BJ (cell line): ENCODE measurements at regions not wholly inside any gene's neighbourhood (a gene's known extent, or its start where the extent isn't known, plus 50 kb on each side); places are given as distances from the start of the nearest gene placed in this dataset.

Experiments
- CTCF ChIA-PET: fragments of 350-600 bp; formaldehyde crosslinking; extraction: SDS; loops from one replicate; lab custom pipeline; 2021; ENCODE audit warnings: antibody characterized with exemption, inconsistent platforms; lab: Yijun Ruan, JAX
- POLR2A ChIA-PET: fragments of 300-600 bp; sonication (Branson Sonifier 250); formaldehyde crosslinking; extraction: SDS; loops from one replicate; lab custom pipeline; 2021; ENCODE audit warnings: antibody characterized with exemption; lab: Charles Lee
- DNase-seq: peaks from one replicate; pipeline ENCODE4 v3.0.0-alpha.2; 2011; ENCODE audit warnings: low read depth
- H3K27me3 ChIP-seq: 2 replicates; pipeline ENCODE4 v1.6.0; 2011; ENCODE audit warnings: low read length; ENCODE audit not compliant: control insufficient read depth, insufficient read depth
- H3K36me3 ChIP-seq: 2 replicates; pipeline ENCODE4 v1.5.1; 2011; ENCODE audit warnings: low read length; ENCODE audit not compliant: control insufficient read depth, insufficient read depth
- H3K4me3 ChIP-seq: 2 replicates; pipeline ENCODE4 v1.5.1; 2011; ENCODE audit warnings: low read depth, mild to moderate bottlenecking, control low read depth, low read length
- CTCF ChIP-seq: IDR thresholded peaks from 2 replicates; pipeline ENCODE4 v1.5.1; 2011; ENCODE audit warnings: low read depth, mild to moderate bottlenecking, control low read depth, inconsistent platforms, low read length, moderate library complexity; ENCODE audit not compliant: insufficient read depth

GRCh38 chr3:45329761-45330305, 58.5 kb upstream of the LARS2 start:
- no peaks in the 10 kb centered on the region for H3K36me3 ChIP-seq
- no peak for DNase-seq
- TF ChIP-seq CTCF: no peak
- CTCF ChIA-PET: interaction anchor here (1.1 to 1.5 kb wide), 2 partner anchors 8 to 14 kb away, joined by 3 to 4 read pairs; no protein-coding TSS in a partner anchor
- POLR2A ChIA-PET: no interaction called here
- H3K27me3 ChIP-seq: peaks cover 3% of the 10 kb centered on the region
- H3K4me3 ChIP-seq: no peak overlapping the region

GRCh38 chr3:45330510-45331295, 57.7 kb upstream of the LARS2 start:
- POLR2A ChIA-PET: no interaction called here
- CTCF ChIA-PET: interaction anchor here (1.0 to 1.5 kb wide), 2 partner anchors 9 to 18 kb away, joined by 4 read pairs; no protein-coding TSS in a partner anchor
- Histone ChIP-seq H3K36me3 (no peaks in the 10 kb centered on the region), H3K4me3 (no peak overlapping the region), H3K27me3 (peaks cover 4% of the 10 kb centered on the region)
- no peak for TF ChIP-seq CTCF
- DNase-seq: no peak

GRCh38 chr3:45332493-45332892, 55.9 kb upstream of the LARS2 start:
- no peaks in the 10 kb centered on the region for H3K36me3 ChIP-seq
- POLR2A ChIA-PET: no interaction called here
- CTCF ChIA-PET: interaction anchor here (0.9 kb wide), 1 partner anchor 9 kb away, joined by 3 read pairs; no protein-coding TSS in a partner anchor
- TF ChIP-seq CTCF: no peak
- H3K4me3 ChIP-seq: no peak overlapping the region
- peaks cover 9% of the 10 kb centered on the region for H3K27me3 ChIP-seq
- DNase-seq: no peak

- Histone ChIP-seq H3K36me3 (no peaks in the 10 kb centered on the region), H3K4me3 (no peak overlapping the region), H3K27me3 (peaks cover 11% of the 10 kb centered on the region)
- CTCF ChIA-PET: interaction anchor here (0.9 kb wide), 1 partner anchor 9 kb away, joined by 3 read pairs; no protein-coding TSS in a partner anchor
- TF ChIP-seq CTCF: no peak
- POLR2A ChIA-PET: no interaction called here
- DNase-seq: no peak
These were observed 55.4 kb upstream of the LARS2 start for GRCh38 chr3:45332901-45333407.

- H3K27me3 ChIP-seq: peaks cover 14% of the 10 kb centered on the region
- POLR2A ChIA-PET: no interaction called here
These were observed 54.8 kb upstream of the LARS2 start for GRCh38 chr3:45333549-45333948.

More at GRCh38 chr3:45333549-45333948, 54.8 kb upstream of the LARS2 start:
- no peak for TF ChIP-seq CTCF
- Histone ChIP-seq H3K4me3 (no peak overlapping the region), H3K36me3 (no peaks in the 10 kb centered on the region)
- DNase-seq: no peak
- CTCF ChIA-PET: interaction anchor here (0.9 kb wide), 1 partner anchor 8 kb away, joined by 3 read pairs; no protein-coding TSS in a partner anchor
